ENCODE measurements at regions not wholly inside any gene's neighbourhood (a gene's known extent, or its start where the extent isn't known, plus 50 kb on each side); places are given as distances from the start of the nearest gene placed in this dataset.

- H3K4me3 ChIP-seq (ENCODE audit: low read depth, low read length) = no peak overlapping the region
- no peak for TF ChIP-seq CTCF (IDR thresholded peaks at IDR 0.05; ENCODE audit: control insufficient read depth, extremely low read depth, insufficient read depth)
- no peak for DNase-seq (ENCODE audit: low read depth)
Measured at GRCh38 chr2:8067784-8068336, 614.0 kb upstream of the ID2 start.

- no peak for DNase-seq (ENCODE audit: low read depth)
- TF ChIP-seq CTCF (IDR thresholded peaks at IDR 0.05; ENCODE audit: control insufficient read depth, extremely low read depth, insufficient read depth) = no peak
- H3K4me3 ChIP-seq (ENCODE audit: low read depth, low read length) = no peak overlapping the region
Measured at GRCh38 chr2:8072907-8073306, 608.9 kb upstream of the ID2 start.

GRCh38 chr2:8073916-8074315 lies 607.9 kb upstream of the ID2 start:
- H3K4me3 ChIP-seq (ENCODE audit: low read depth, low read length) = no peak overlapping the region
- no peak for DNase-seq (ENCODE audit: low read depth)
- no peak for TF ChIP-seq CTCF (IDR thresholded peaks at IDR 0.05; ENCODE audit: control insufficient read depth, extremely low read depth, insufficient read depth)

GRCh38 chr2:8076448-8077342 lies 605.2 kb upstream of the ID2 start:
- no peak overlapping the region for H3K4me3 ChIP-seq (ENCODE audit: low read depth, low read length)
- no peak for TF ChIP-seq CTCF (IDR thresholded peaks at IDR 0.05; ENCODE audit: control insufficient read depth, extremely low read depth, insufficient read depth)
- no peak for DNase-seq (ENCODE audit: low read depth)

GRCh38 chr2:8078705-8079104 lies 603.2 kb upstream of the ID2 start:
- no peak overlapping the region for H3K4me3 ChIP-seq (ENCODE audit: low read depth, low read length)
- no peak for TF ChIP-seq CTCF (IDR thresholded peaks at IDR 0.05; ENCODE audit: control insufficient read depth, extremely low read depth, insufficient read depth)
- DNase-seq (ENCODE audit: low read depth) = no peak

- no peak overlapping the region for H3K4me3 ChIP-seq (ENCODE audit: low read depth, low read length)
- no peak for TF ChIP-seq CTCF (IDR thresholded peaks at IDR 0.05; ENCODE audit: control insufficient read depth, extremely low read depth, insufficient read depth)
- DNase-seq (ENCODE audit: low read depth) = no peak
Measured at GRCh38 chr2:8080063-8080462, 601.8 kb upstream of the ID2 start.
